WTC11 (cell line): ENCODE measurements at regions not wholly inside any gene's neighbourhood (a gene's known extent, or its start where the extent isn't known, plus 50 kb on each side); places are given as distances from the start of the nearest gene placed in this dataset.

ENCODE experiments used
- ATAC-seq: fragments of 200-7000 bp; cut with Tn5 transposase; 2 replicates; pipeline ENCODE4 v1.10.0; 2021; ENCODE audit warnings: mild to moderate bottlenecking, moderate library complexity
- CTCF ChIA-PET: fragments of 300-600 bp; sonication (Branson Sonifier 250); formaldehyde crosslinking; loops from one replicate; lab custom pipeline; 2021; ENCODE audit warnings: antibody characterized with exemption; lab: Charles Lee
- POLR2A ChIA-PET: fragments of 350-600 bp; sonication (Branson Sonifier 250); formaldehyde crosslinking; loops from one replicate; lab custom pipeline; 2021; ENCODE audit warnings: antibody characterized with exemption; lab: Charles Lee
- DNase-seq: peaks from one replicate; pipeline ENCODE4 v3.0.0; 2021; ENCODE audit warnings: low spot score
- H3K27ac Mint-ChIP-seq: 2 replicates; pipeline ENCODE4 v1.8.0; 2021; ENCODE audit warnings: mixed read lengths
- H3K27me3 Mint-ChIP-seq: 2 replicates; pipeline ENCODE4 v1.8.0; 2021; ENCODE audit warnings: low read depth, mild to moderate bottlenecking, moderate library complexity, mixed read lengths
- H3K36me3 Mint-ChIP-seq: 2 replicates; pipeline ENCODE4 v1.8.0; 2021; ENCODE audit warnings: mixed read lengths
- H3K4me1 Mint-ChIP-seq: 2 replicates; pipeline ENCODE4 v1.8.0; 2022; ENCODE audit warnings: mixed read lengths
- H3K4me3 Mint-ChIP-seq: 2 replicates; pipeline ENCODE4 v1.8.0; 2021; ENCODE audit warnings: mild to moderate bottlenecking, moderate library complexity, mixed read lengths
- H3K9me3 Mint-ChIP-seq: 2 replicates; pipeline ENCODE4 v1.8.0; 2021; ENCODE audit warnings: mixed read lengths
- ATF6 ChIP-seq: sonication (generic); formaldehyde crosslinking; IDR thresholded peaks from 2 replicates; pipeline ENCODE4 v1.8.1; 2023; ENCODE audit warnings: mild to moderate bottlenecking, missing genetic modification reagents
- E2F1 ChIP-seq: sonication (generic); formaldehyde crosslinking; IDR thresholded peaks from 2 replicates; pipeline ENCODE4 v1.8.0; 2022; ENCODE audit warnings: mild to moderate bottlenecking, missing genetic modification reagents
- ELF4 ChIP-seq: sonication (generic); formaldehyde crosslinking; IDR thresholded peaks from 2 replicates; pipeline ENCODE4 v1.8.1; 2022; ENCODE audit warnings: low read depth, mild to moderate bottlenecking, moderate library complexity, missing genetic modification reagents
- ETV6 ChIP-seq: sonication (generic); formaldehyde crosslinking; IDR thresholded peaks from 2 replicates; pipeline ENCODE4 v1.8.1; 2022; ENCODE audit warnings: mild to moderate bottlenecking, missing genetic modification reagents
- JAZF1 ChIP-seq: fragments of 250-450 bp; sonication (Bioruptor Pico); IDR thresholded peaks from 2 replicates; pipeline ENCODE4 v1.9.0; 2021; ENCODE audit warnings: moderate library complexity, mild to moderate bottlenecking, inconsistent platforms
- MAX ChIP-seq: sonication (generic); formaldehyde crosslinking; IDR thresholded peaks from 2 replicates; pipeline ENCODE4 v1.8.0; 2022; ENCODE audit warnings: mild to moderate bottlenecking, missing genetic modification reagents
- NR2C2 ChIP-seq: sonication (generic); formaldehyde crosslinking; IDR thresholded peaks from 2 replicates; pipeline ENCODE4 v1.8.0; 2022; ENCODE audit warnings: mild to moderate bottlenecking, missing genetic modification reagents
- RORB ChIP-seq: fragments of 250-450 bp; sonication (Bioruptor Pico); IDR thresholded peaks from 2 replicates; pipeline ENCODE4 v1.9.0; 2021; ENCODE audit warnings: mild to moderate bottlenecking
- TEAD1 ChIP-seq: sonication (generic); formaldehyde crosslinking; IDR thresholded peaks from 2 replicates; pipeline ENCODE4 v1.8.0; 2022; ENCODE audit warnings: mild to moderate bottlenecking, missing genetic modification reagents
- TP53 ChIP-seq: sonication (generic); formaldehyde crosslinking; IDR thresholded peaks from 2 replicates; pipeline ENCODE4 v1.8.1; 2023; ENCODE audit warnings: mild to moderate bottlenecking, missing genetic modification reagents
- ZNF121 ChIP-seq: sonication (generic); formaldehyde crosslinking; IDR thresholded peaks from 2 replicates; pipeline ENCODE4 v1.8.0; 2023; ENCODE audit warnings: missing genetic modification reagents
- ZNF138 ChIP-seq: sonication (generic); formaldehyde crosslinking; conservative IDR thresholded peaks from 2 replicates; pipeline ENCODE4 v1.8.1; 2022; ENCODE audit warnings: mild to moderate bottlenecking, moderate library complexity, missing genetic modification reagents
- ZNF232 ChIP-seq: sonication (generic); formaldehyde crosslinking; IDR thresholded peaks from 2 replicates; pipeline ENCODE4 v1.8.0; 2022; ENCODE audit warnings: mild to moderate bottlenecking, missing genetic modification reagents
- ZNF263 ChIP-seq: sonication (generic); formaldehyde crosslinking; IDR thresholded peaks from 2 replicates; pipeline ENCODE4 v1.8.1; 2022; ENCODE audit warnings: low read depth, mild to moderate bottlenecking, moderate library complexity, missing genetic modification reagents
- ZNF423 ChIP-seq: fragments of 250-450 bp; sonication (Bioruptor Pico); IDR thresholded peaks from 2 replicates; pipeline ENCODE4 v2.1.2; 2022; ENCODE audit warnings: mild to moderate bottlenecking, moderate library complexity
- ZNF671 ChIP-seq: fragments of 250-450 bp; sonication (Bioruptor Pico); IDR thresholded peaks from 2 replicates; pipeline ENCODE4 v1.8.0; 2021; ENCODE audit warnings: mild to moderate bottlenecking
- TF ChIP-seq, protein P1 (sequence below): sonication (generic); formaldehyde crosslinking; IDR thresholded peaks from 2 replicates; pipeline ENCODE4 v1.8.1; 2022; ENCODE audit warnings: low read depth, mild to moderate bottlenecking, moderate library complexity, missing genetic modification reagents, borderline replicate concordance
- TF ChIP-seq, protein P2 (sequence below): sonication (generic); formaldehyde crosslinking; IDR thresholded peaks from 2 replicates; pipeline ENCODE4 v1.8.0; 2023; ENCODE audit warnings: missing genetic modification reagents
- TF ChIP-seq, protein P3 (sequence below): sonication (generic); formaldehyde crosslinking; IDR thresholded peaks from 2 replicates; pipeline ENCODE4 v1.8.1; 2022; ENCODE audit warnings: mild to moderate bottlenecking, missing genetic modification reagents, moderate library complexity, borderline replicate concordance

DNA sequence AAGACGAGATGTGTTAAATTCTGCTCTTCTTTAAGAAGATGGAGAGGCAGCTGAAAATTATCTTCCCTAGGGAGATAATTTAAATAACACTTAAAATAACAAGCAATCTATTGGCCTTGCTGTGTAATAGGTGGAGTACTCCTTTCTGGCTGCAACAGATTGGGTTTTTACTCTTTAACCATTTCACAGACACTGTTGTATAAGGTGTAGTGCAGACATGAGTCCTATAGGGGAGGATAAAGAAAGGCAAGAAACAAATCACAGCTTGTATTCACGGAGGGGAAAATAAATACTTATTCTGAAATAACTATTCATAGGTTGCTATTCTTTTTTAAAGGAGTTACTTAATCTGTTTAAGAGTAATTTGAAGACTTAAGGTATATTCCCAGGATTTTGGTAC lies 252.0 kb downstream of the ZPLD1 start:
- TF ChIP-seq, protein P1, sequence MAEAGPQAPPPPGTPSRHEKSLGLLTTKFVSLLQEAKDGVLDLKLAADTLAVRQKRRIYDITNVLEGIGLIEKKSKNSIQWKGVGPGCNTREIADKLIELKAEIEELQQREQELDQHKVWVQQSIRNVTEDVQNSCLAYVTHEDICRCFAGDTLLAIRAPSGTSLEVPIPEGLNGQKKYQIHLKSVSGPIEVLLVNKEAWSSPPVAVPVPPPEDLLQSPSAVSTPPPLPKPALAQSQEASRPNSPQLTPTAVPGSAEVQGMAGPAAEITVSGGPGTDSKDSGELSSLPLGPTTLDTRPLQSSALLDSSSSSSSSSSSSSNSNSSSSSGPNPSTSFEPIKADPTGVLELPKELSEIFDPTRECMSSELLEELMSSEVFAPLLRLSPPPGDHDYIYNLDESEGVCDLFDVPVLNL: no peak
- no peak for TF ChIP-seq ELF4 (CRISPR knock-in tag)
- TF ChIP-seq ZNF232 (CRISPR knock-in tag): no peak
- TF ChIP-seq RORB (CRISPR knock-in tag): no peak
- TF ChIP-seq, protein P2, sequence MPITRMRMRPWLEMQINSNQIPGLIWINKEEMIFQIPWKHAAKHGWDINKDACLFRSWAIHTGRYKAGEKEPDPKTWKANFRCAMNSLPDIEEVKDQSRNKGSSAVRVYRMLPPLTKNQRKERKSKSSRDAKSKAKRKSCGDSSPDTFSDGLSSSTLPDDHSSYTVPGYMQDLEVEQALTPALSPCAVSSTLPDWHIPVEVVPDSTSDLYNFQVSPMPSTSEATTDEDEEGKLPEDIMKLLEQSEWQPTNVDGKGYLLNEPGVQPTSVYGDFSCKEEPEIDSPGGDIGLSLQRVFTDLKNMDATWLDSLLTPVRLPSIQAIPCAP (CRISPR knock-in tag): no peak
- TF ChIP-seq NR2C2 (CRISPR knock-in tag): no peak
- no peak for TF ChIP-seq ATF6 (CRISPR knock-in tag)
- TF ChIP-seq JAZF1 (CRISPR knock-in tag): no peak
- TF ChIP-seq TEAD1 (CRISPR knock-in tag): no peak
- TF ChIP-seq, protein P3, sequence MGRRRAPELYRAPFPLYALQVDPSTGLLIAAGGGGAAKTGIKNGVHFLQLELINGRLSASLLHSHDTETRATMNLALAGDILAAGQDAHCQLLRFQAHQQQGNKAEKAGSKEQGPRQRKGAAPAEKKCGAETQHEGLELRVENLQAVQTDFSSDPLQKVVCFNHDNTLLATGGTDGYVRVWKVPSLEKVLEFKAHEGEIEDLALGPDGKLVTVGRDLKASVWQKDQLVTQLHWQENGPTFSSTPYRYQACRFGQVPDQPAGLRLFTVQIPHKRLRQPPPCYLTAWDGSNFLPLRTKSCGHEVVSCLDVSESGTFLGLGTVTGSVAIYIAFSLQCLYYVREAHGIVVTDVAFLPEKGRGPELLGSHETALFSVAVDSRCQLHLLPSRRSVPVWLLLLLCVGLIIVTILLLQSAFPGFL: no peak
- Mint-ChIP-seq H3K36me3 (peaks cover 6% of the 10 kb centered on the region), H3K4me3 (no peak overlapping the region), H3K4me1 (peaks cover 29% of the 10 kb centered on the region), H3K27me3 (no peaks in the 10 kb centered on the region; the same call in none of the 2 replicates), H3K9me3 (peaks cover 13% of the 10 kb centered on the region), H3K27ac (no peak overlapping the region)
- DNase-seq (no peak), ATAC-seq (peak; percentile 50)
- ChIA-PET CTCF (interaction anchor here (1.9 kb wide), 1 partner anchor 13 kb away, joined by 9 read pairs; no protein-coding TSS in a partner anchor), POLR2A (interaction anchor here (0.7 kb wide), 1 partner anchor 773 kb away, joined by 3 read pairs; no protein-coding TSS in a partner anchor)

DNA sequence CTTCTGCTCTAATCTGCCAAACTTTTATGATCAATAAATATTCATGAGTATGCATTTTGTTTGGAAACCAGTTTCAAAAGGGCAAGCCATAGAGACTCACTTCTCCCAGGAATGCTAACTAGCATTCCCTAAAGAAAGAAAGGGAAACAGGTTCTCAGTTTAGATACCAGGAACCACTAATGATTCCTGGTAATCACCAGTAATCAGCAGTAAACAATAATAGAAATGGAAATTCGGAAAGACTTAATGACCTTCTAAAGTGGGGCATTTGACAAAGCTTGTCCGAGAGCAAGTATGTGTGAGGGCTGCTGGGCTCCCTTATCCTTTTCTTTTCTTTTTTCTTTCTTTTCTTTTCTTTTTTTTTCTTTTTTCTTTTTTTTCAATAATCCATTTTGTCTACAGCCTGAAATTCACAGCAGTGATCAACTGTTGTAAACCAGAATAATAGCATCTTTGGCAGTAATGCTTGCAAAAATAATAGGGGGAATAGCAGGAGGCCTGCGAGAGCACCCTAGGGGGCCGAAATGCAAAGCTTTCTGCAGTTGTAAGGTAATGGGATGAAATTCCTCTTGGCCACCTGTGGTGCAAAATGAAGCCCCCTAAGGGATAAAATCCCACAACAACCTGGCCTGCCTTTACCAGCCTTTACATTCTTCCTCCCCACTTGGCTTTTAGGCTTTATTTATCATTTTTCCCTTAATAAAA lies 253.2 kb downstream of the ZPLD1 start:
- DNase-seq (peak; percentile 38), ATAC-seq (peak; percentile 66)
- TF ChIP-seq E2F1: no peak
- TF ChIP-seq ATF6 (CRISPR knock-in tag): no peak
- peak; percentile 99 for TF ChIP-seq ZNF423 (CRISPR knock-in tag)
- Mint-ChIP-seq H3K4me3 (peak overlapping the region; percentile 0; the same call in 1 of the 2 replicates), H3K4me1 (peaks cover 26% of the 10 kb centered on the region), H3K9me3 (peaks cover 25% of the 10 kb centered on the region), H3K27ac (peak overlapping the region; percentile 62), H3K27me3 (no peaks in the 10 kb centered on the region; the same call in none of the 2 replicates), H3K36me3 (peaks cover 18% of the 10 kb centered on the region)
- ChIA-PET POLR2A (no interaction called here), CTCF (no interaction called here)

DNA sequence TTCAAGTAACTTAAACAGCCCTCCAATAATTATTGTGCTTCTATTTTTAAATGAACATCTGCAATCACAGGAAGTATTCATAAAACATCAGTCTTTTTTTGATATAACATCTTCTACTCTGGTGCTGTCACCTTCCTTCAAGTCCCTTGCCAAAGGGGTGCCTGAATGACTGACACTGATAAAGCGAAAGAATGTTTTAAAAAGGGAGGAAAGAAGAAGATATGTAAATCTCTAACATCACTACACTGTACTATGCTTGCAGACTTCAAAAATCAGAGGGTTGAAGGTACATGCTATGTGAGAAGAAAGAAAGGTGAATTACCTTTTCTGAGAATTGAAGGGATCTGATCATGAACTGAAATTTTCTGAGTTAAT lies 253.7 kb downstream of the ZPLD1 start:
- DNase-seq: no peak
- peaks cover 23% of the 10 kb centered on the region for H3K36me3 Mint-ChIP-seq
- no peak; the same call in 1 of the 2 replicates for ATAC-seq
- ChIA-PET CTCF (no interaction called here), POLR2A (no interaction called here)
- H3K4me3 Mint-ChIP-seq: no peak overlapping the region
- peaks cover 30% of the 10 kb centered on the region for H3K9me3 Mint-ChIP-seq
- peak overlapping the region; percentile 3; the same call in 1 of the 2 replicates for H3K27ac Mint-ChIP-seq
- H3K4me1 Mint-ChIP-seq: peaks cover 30% of the 10 kb centered on the region
- H3K27me3 Mint-ChIP-seq: peaks cover 4% of the 10 kb centered on the region
- no peak for TF ChIP-seq TP53
- TF ChIP-seq MAX (CRISPR knock-in tag): no peak
- TF ChIP-seq ZNF138 (CRISPR knock-in tag): no peak
- TF ChIP-seq ELF4 (CRISPR knock-in tag): no peak
- TF ChIP-seq, protein P2 (CRISPR knock-in tag): no peak
- no peak for TF ChIP-seq ZNF423 (CRISPR knock-in tag)
- TF ChIP-seq ZNF671 (CRISPR knock-in tag): no peak
- no peak for TF ChIP-seq E2F1
- TF ChIP-seq ZNF121 (CRISPR knock-in tag): no peak
- no peak for TF ChIP-seq ETV6
- TF ChIP-seq ZNF263 (CRISPR knock-in tag): no peak
